ENCODE measurements at regions not wholly inside any gene's neighbourhood (a gene's known extent, or its start where the extent isn't known, plus 50 kb on each side); places are given as distances from the start of the nearest gene placed in this dataset.

DNA sequence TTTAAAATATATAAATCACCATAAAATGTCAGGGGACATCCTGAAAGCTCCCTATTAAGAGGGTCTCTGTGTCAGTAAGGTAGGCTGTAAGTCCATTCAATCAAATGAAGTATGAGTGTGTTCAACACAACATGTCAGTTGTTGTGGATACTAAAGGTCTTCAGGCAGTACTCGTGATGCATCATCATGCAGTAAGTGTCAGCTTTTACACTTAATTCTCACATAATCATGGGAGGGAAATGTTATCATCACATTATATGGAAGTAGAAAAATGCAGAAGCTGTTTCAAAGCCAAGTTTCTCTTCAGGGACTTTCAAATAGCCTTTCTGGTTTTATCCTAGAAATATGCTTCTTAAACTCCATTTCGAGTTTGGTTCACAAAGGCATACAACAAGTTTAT lies 477.1 kb upstream of the ID2 start:
- no peak for DNase-seq (ENCODE audit: low read depth)

DNA sequence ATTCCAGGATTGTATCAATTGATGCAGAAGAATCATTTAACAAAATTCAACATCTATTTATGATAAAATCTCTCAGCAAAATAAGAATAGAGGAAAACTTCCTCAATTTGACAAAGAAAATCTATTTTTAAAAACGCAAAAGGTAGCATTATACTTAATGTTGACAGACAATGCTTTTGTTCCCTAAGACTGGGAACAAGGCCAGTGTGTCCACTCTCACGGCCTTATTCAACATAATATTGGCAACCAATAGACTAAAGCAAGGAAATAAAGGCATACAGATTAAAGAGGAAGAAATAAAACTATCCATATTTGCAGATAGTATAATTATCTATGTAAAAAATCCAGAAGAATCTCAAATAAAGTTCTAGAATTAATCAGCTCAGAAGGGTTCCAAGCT lies 472.4 kb upstream of the ID2 start:
- DNase-seq (ENCODE audit: low read depth) = no peak

DNA sequence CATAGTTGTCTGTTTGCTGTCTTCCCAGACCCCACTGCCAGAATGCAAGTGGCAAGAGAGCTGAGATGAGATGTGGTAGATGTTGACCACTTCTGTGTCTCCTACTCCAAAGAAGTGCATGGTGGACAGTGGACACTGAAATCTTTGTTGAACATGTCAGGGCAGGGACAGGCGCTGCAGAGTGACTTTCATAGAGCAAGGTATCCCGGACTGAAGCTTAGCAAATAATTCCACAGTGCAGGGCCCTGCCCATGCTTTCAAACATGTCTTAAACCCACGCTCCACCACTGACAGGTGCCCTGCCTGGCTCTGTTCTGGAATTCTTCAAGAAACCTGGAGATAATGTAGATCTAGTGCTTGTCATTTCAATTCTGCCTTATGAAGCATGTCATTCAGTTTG lies 470.5 kb upstream of the ID2 start:
- no peak for DNase-seq (ENCODE audit: low read depth)

GRCh38 chr2:8212239-8212638 lies 469.6 kb upstream of the ID2 start:
- no peak for DNase-seq (ENCODE audit: low read depth)

- DNase-seq (ENCODE audit: low read depth) = no peak
Measured at GRCh38 chr2:8214036-8214615, 467.7 kb upstream of the ID2 start.

GRCh38 chr2:8215159-8215863 lies 466.5 kb upstream of the ID2 start:
- no peak for DNase-seq (ENCODE audit: low read depth)

- DNase-seq (ENCODE audit: low read depth) = no peak
Measured at GRCh38 chr2:8215982-8216381, 465.9 kb upstream of the ID2 start.

GRCh38 chr2:8216397-8216796 lies 465.5 kb upstream of the ID2 start:
- DNase-seq (ENCODE audit: low read depth) = no peak

DNA sequence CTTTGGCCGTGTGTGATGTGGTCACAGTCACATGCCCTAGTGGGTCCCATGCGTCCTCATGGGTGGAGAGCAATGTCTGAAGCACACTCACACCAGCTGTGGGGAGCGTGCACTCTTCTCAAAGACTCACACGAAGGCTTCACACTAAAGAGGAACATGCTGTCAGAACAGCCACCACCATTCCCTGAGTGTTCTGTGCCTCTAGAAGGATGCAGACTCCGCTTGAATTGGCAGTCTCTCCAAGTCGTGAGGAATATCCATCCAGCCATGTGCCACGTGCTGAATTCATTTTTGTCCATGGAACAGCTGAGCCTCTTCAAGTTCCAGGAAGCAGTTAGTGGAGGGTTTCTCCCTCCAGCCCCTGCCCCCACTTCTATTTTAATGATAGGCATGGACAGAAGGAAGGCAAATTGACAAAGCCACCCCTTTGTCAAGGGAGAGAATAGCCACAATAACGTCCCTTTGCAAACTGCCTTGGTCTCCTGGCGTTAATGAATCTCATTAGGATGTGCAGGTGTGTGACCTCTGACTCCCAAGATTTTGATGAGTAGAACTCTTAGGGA lies 464.3 kb upstream of the ID2 start:
- no peak for DNase-seq (ENCODE audit: low read depth)

DNA sequence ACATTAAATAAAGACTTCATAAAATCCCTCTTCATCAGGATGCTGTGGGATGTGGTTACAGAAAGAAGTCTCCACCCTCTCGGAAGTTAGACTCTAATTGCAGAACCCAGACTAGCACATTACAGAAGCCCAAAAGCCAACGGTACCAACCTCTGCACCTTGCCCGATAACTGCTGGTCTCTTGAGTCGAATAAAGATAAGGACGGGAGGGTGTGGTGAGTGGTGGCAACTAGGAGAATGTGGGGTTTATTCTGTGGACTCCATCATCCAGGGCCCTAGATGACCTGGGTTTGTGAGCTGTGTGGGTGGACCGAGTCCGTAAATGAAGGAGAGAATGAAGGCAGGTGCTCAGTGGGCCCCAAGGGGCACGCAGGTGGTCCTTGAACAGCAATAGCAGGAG lies 462.8 kb upstream of the ID2 start:
- DNase-seq (ENCODE audit: low read depth) = no peak

GRCh38 chr2:8219631-8220355 lies 462.1 kb upstream of the ID2 start:
- DNase-seq (ENCODE audit: low read depth) = no peak

DNA sequence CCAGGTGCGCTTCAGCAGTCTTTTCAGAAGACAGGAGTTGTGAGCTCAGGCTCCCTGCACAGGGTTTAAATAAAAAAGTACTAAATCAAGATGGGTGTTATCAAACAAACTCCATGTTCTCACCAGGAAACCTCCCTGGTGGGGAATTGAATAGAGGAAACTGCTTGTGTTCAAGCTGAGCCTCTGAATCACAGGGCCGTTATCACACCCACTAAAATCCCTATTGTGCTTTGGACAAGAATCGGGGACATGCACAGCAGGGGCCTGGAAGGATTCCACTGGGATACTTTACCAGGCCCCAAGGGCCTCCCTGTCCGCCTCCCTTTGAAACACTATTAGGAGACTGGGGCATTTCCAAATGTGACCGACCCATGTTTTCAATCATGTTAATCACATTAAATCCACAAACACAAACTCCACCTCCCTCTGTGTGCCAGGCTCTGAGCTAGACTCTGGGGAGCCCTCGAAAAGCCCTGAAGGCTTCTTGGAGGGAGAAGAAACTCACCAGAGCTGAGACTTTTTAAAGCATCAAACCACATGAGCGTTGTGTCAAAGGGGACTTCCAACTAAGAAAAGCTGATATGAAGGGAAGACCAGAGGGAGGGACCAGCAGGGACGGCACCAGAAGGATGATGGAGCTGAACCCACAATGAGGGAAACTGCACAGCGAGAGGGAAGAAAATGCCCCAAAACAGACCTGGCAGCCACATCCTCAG lies 458.7 kb upstream of the ID2 start:
- DNase-seq (ENCODE audit: low read depth) = no peak

DNA sequence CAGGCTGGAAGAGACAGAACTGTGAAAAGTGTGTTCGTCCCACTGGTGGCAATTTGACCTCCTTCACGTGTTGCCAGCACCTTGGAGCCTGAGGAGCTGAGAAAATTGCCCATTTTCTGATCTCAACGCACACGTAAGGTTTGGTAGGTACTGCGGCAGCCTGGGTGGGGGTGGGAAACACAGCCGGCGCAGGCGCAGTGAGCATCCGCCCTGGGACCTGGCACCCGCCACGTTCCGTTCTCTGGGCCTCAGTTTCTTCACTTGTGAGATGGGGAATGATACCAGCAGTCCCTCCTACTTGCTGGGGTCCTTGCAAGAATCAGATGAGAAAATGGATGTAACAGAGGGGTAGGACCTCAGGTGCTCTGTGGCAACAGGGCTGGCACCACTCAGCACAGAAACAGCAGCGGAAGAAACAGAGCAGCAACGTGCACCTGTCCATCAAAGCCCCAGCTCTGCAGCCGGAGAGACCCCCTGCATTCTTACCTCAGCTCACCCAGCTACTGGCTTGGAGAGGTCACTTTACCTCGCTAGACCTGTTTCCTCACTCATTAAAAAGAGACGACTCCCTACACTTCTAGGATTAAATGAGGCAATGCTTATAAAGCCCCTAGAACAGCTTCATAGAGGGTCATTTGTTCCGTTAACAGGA lies 458.0 kb upstream of the ID2 start:
- DNase-seq (ENCODE audit: low read depth) = no peak

DNA sequence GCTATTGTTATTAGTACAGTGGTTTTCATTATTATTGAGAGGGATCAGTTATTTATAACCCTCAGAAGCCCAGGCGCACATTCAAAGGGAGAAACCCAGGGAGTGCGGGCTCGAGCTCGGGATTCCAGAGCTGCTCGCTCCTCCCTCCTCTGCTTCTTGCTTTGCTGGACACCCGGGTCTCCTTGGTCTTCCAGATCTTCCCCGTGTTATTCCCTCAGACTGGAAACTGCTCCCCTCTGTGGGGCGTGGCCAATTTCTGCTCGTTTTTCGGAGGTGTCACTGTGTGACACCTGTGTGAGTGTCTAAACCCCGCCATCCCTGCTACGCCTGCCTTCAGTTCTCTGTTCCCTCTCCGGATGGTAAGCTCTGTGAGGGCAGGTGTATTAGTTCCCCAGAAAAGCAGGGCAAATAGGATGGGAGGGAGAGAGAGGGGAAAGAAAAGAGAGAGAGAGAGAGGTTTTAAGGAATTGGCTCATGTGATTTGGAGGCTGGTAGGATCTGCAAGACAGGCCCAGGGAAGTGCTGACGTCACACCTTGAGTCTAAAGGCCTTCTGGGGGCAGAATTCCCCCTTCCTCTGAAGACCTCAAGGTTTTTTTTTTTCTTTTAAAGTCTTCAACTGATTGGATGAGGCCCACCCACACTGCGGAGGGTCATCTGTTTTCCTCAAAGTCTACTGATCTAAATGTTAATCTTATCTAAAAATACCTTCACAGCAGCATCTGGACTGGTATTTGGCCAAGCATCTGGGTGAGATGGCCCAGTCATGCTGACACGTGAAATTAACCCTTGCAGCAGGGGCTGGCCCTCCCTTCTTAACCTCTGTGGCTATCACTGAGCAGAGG lies 457.3 kb upstream of the ID2 start:
- no peak for DNase-seq (ENCODE audit: low read depth)

DNA sequence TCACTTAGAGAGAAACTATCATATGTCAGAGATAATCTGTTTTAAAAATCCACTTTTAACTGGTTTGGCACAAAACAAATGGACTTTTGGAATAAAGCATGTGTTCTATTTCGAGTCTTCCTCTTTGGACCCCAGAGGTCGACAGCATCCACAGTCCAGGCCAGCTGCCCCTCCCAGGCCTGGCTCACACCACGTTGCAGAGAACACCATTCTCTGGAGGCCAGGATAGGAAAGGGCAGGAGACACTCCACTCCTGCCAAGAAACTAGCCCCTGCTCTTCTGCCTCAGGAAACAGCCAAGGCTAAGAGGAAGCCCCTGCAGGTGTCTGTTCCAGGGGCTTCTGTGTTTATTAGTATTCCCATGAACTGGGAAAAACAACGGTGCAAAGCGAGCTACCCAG lies 456.6 kb upstream of the ID2 start:
- no peak for DNase-seq (ENCODE audit: low read depth)

DNA sequence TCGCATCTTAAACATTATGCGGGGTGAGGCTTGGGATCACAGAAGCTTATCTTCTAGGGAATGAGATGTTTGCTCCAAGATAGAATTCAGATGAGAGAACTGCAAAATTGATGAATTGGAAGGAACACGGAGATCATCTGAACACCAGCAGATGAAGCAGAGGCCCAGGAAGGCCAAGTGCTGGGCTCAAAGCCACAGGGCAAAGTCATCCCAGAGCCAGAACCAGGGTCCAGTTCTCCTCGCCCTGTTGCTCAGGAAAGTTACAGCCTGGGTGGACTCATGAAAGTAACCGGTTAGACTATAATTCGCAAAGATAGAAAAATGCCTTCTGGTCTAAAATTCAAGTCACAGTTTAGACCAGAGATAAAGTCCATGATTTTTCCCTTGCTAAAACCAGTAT lies 456.1 kb upstream of the ID2 start:
- no peak for DNase-seq (ENCODE audit: low read depth)

DNA sequence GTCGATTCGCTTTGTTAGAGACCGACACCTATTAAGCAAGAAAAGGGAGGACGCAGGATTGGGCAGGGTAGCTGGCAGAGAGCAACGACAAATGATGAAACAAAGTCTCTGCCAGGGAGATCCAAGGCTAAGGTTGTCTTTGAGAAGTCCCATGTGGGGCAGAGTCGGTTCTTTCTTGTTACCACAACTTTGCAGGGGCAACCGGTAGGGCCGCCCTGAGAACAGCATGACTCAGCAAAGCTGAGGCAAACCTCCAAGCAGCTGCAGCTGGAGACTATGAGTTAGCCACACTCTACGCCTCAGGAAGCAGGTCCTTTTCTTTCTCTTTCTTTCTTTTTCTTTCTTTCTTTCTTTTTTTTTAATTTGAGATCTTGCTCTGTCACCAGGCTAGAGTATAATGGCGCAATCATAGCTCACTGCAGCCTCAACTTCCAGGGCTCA lies 452.3 kb upstream of the ID2 start:
- peak; percentile 29 for DNase-seq (ENCODE audit: low read depth)

DNA sequence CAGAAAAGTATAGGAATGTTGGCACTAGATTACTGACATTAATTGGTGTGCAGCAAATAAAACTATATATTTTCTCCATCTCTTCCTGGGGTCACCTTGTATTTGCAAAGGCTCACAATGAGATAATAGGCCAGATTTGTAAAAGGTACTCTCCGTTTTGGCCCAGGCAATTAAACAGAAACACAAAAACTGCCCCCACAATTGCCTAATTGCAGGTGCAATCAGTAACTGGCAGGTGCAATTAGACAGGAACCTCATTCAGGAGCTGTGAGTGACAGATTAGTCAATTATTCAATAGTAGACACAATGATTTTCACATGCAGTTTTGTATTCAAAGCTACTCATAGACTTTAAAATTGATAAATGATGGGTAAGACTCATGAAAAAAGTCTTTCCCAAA lies 451.4 kb upstream of the ID2 start:
- no peak for DNase-seq (ENCODE audit: low read depth)

DNA sequence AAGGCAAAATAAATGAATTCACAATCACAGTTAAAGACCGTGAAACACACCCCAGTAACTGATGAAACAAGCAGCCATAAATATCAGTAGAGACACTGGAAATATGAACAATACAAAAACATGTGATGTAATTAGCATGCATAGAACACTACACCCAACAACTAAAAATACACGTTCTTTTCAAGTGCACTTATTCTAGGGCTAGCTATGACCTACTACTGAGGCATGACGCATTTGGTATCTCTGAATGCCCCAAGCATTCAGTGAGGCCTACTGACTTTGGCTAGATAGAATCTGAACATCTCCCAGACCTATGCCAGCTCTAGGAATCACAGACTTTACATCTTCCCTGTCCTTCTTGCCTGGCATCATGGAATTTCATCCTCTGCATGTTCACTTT lies 450.0 kb upstream of the ID2 start:
- no peak for DNase-seq (ENCODE audit: low read depth)

DNA sequence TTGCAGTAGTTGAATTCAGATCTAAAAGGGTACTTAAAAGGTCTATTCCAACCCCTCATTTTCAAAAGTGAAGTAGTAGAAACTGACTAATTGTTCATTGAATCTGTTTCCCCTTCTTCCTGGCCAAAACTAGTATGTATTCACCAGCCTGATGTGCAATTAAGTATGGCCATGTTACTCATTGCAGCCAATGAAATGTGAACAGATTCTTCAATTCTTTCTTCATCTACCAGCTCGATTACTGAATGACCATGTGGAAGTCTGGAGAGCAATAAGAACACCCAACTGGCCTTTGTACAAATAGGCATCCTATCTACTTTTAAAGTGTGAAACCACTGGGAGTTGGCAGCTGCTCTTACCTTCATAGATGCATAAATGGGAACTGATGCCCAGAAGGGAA lies 449.0 kb upstream of the ID2 start:
- no peak for DNase-seq (ENCODE audit: low read depth)

- no peak for DNase-seq (ENCODE audit: low read depth)
Measured at GRCh38 chr2:8234253-8234652, 447.6 kb upstream of the ID2 start.

All from stimulated activated CD8-positive, alpha-beta memory T cell treated with anti-CD3 and anti-CD28 coated beads, Interleukin-12 subunit alpha, Interleukin-12 subunit beta, amount 100 ng/mL, for 4 hours (primary cell).